ENCODE measurements at regions not wholly inside any gene's neighbourhood (a gene's known extent, or its start where the extent isn't known, plus 50 kb on each side); places are given as distances from the start of the nearest gene placed in this dataset.

GRCh38 chr2:208673631-208674030, 267.0 kb downstream of the PTH2R start (continued):
- no peak for TF ChIP-seq RNF2 (IDR thresholded peaks at IDR 0.05; ENCODE audit: borderline replicate concordance, low read depth, low read length, missing control alignments, poor library complexity, severe bottlenecking)
- no peak for TF ChIP-seq SP1 (IDR thresholded peaks at IDR 0.05; ENCODE audit: low read depth, low read length)
- TF ChIP-seq JUN (IDR thresholded peaks at IDR 0.05; ENCODE audit: low read depth, low read length): no peak
- TF ChIP-seq, protein P1, sequence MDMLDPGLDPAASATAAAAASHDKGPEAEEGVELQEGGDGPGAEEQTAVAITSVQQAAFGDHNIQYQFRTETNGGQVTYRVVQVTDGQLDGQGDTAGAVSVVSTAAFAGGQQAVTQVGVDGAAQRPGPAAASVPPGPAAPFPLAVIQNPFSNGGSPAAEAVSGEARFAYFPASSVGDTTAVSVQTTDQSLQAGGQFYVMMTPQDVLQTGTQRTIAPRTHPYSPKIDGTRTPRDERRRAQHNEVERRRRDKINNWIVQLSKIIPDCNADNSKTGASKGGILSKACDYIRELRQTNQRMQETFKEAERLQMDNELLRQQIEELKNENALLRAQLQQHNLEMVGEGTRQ (IDR thresholded peaks at IDR 0.05; ENCODE audit: low read length): no peak
